HCT116 (cell line): ENCODE measurements at regions not wholly inside any gene's neighbourhood (a gene's known extent, or its start where the extent isn't known, plus 50 kb on each side); places are given as distances from the start of the nearest gene placed in this dataset.

Source experiments
- ATAC-seq: fragments of 200-7000 bp; cut with Tn5 transposase; 2 replicates; pipeline ENCODE4 v1.9.1; 2020; ENCODE audit warnings: mild to moderate bottlenecking, moderate library complexity
- BruUV-seq: library from RNA; stranded (reverse); fragments of 400-500 nt; replicated peaks from 2 replicates; lab custom pipeline; 2021; lab: Mats Ljungman, UMichigan
- CTCF ChIA-PET: fragments of 300-600 bp; sonication (Branson Sonifier 250); formaldehyde crosslinking; loops from one replicate; lab custom pipeline; 2021; ENCODE audit warnings: antibody characterized with exemption; lab: Charles Lee
- POLR2A ChIA-PET: fragments of 300-600, 350-600 bp; sonication (Branson Sonifier 250); formaldehyde crosslinking; loops from one replicate; lab custom pipeline; 2021; ENCODE audit warnings: antibody characterized with exemption; lab: Charles Lee
- RAD21 ChIA-PET, 2 experiments: fragments of 300-600 bp; sonication (Branson Sonifier 250); formaldehyde crosslinking; loops; one replicate each; lab custom pipeline; 2023; ENCODE audit warnings: low total read pairs in 2 of 2; ENCODE audit not compliant: uncharacterized antibody in 2 of 2, unreplicated experiment in 2 of 2, low non-redundant PET in 1 of 2; lab: Charles Lee
- DNase-seq: peaks from one replicate; pipeline ENCODE4 v3.0.0-alpha.2; 2010; ENCODE audit warnings: low read depth, low spot score
- H2AFZ ChIP-seq: fragments of 200-600 bp; shearing (Covaris generic), sonication (generic); 2 replicates; pipeline ENCODE4 v1.6.1; 2017; ENCODE audit warnings: low read depth, mixed run types, mixed read lengths, antibody characterized with exemption, low read length; ENCODE audit not compliant: poor library complexity, severe bottlenecking
- H3K27ac ChIP-seq: 2 replicates; pipeline ENCODE4 v1.5.1; 2012; ENCODE audit warnings: low read depth, low read length
- H3K27me3 ChIP-seq: fragments of 200-600 bp; sonication (generic); 2 replicates; pipeline ENCODE4 v1.6.1; 2016; ENCODE audit warnings: mixed run types, low read length, mixed read lengths; ENCODE audit not compliant: insufficient read depth
- H3K36me3 ChIP-seq, 2 experiments: fragments of 200-500 bp in 1 of 2; fragments of 200-600 bp in 1 of 2; sonication (Bioruptor generic) in 1 of 2; sonication (generic) in 1 of 2; 2 replicates each; pipeline versions ENCODE4 v1.5.1 to v1.6.1; 2014 to 2016; ENCODE audit warnings: low read length in 2 of 2, inconsistent platforms in 1 of 2, mixed read lengths in 1 of 2, mixed run types in 1 of 2; ENCODE audit not compliant: insufficient read depth in 2 of 2, control insufficient read depth in 1 of 2
- H3K4me1 ChIP-seq, 2 experiments: fragments of 200-600 bp in 1 of 2; sonication (generic) in 1 of 2; 2 replicates each; pipeline versions ENCODE4 v1.5.1 to v1.6.1; 2012 to 2017; ENCODE audit warnings: low read length in 2 of 2, inconsistent platforms in 1 of 2, mild to moderate bottlenecking in 1 of 2, mixed read lengths in 1 of 2, mixed run types in 1 of 2, moderate library complexity in 1 of 2; ENCODE audit not compliant: insufficient read depth in 2 of 2, control insufficient read depth in 1 of 2
- H3K4me2 ChIP-seq: fragments of 200-600 bp; sonication (generic); 2 replicates; pipeline ENCODE4 v1.6.1; 2017; ENCODE audit warnings: mixed run types, low read length, mixed read lengths
- H3K4me3 ChIP-seq, 2 experiments: fragments of 200-600 bp in 1 of 2; sonication (generic) in 1 of 2; replicated peaks in 1 of 2; 2 replicates each; pipeline ENCODE4 v1.5.1; 2011 to 2016; ENCODE audit warnings: low read length in 2 of 2, control low read depth in 1 of 2, low read depth in 1 of 2, mild to moderate bottlenecking in 1 of 2, mixed read lengths in 1 of 2, mixed run types in 1 of 2
- H3K79me2 ChIP-seq: fragments of 200-600 bp; sonication (generic); 2 replicates; pipeline ENCODE4 v1.6.1; 2017; ENCODE audit warnings: mild to moderate bottlenecking, mixed run types, low read length, moderate library complexity, mixed read lengths; ENCODE audit not compliant: insufficient read depth
- H3K9ac ChIP-seq: fragments of 200-600 bp; sonication (generic); 2 replicates; pipeline ENCODE4 v1.6.1; 2016; ENCODE audit warnings: low read length, mixed read lengths
- H3K9me2 ChIP-seq: fragments of 200-600 bp; sonication (generic), shearing (Covaris generic); 2 replicates; pipeline ENCODE4 v1.6.1; 2017; ENCODE audit warnings: mixed run types, mild to moderate bottlenecking, moderate library complexity; ENCODE audit not compliant: insufficient read depth
- H3K9me3 ChIP-seq, 2 experiments: fragments of 200-500 bp in 1 of 2; fragments of 200-600 bp in 1 of 2; sonication (Bioruptor generic) in 1 of 2; sonication (generic) in 1 of 2; 2 replicates each; pipeline ENCODE4 v1.6.1; 2014 to 2017; ENCODE audit warnings: low read length in 2 of 2, mixed read lengths in 2 of 2, inconsistent platforms in 1 of 2, low read depth in 1 of 2, mild to moderate bottlenecking in 1 of 2, mixed run types in 1 of 2, moderate library complexity in 1 of 2; ENCODE audit not compliant: control insufficient read depth in 1 of 2, insufficient read depth in 1 of 2
- H4K20me1 ChIP-seq: fragments of 200-600 bp; sonication (generic), shearing (Covaris generic); 2 replicates; pipeline ENCODE4 v1.6.1; 2017; ENCODE audit warnings: mixed run types, mild to moderate bottlenecking, moderate library complexity; ENCODE audit not compliant: insufficient read depth
- ATF3 ChIP-seq: IDR thresholded peaks from 2 replicates; pipeline ENCODE4 v1.6.1; 2012
- CBX3 ChIP-seq: IDR thresholded peaks from 2 replicates; pipeline ENCODE4 v1.6.1; 2012; ENCODE audit warnings: low read depth
- CEBPB ChIP-seq: IDR thresholded peaks from 2 replicates; pipeline ENCODE4 v1.6.1; 2012; ENCODE audit warnings: low read depth
- CTCF ChIP-seq, 3 experiments: fragments of 200-600 bp in 1 of 3; sonication (generic) in 1 of 3; IDR thresholded peaks in 2 of 3; conservative IDR thresholded peaks in 1 of 3; 2 replicates each; pipeline ENCODE4 v1.5.1; 2012 to 2017; ENCODE audit warnings: low read depth in 2 of 3, low read length in 2 of 3, antibody characterized with exemption in 1 of 3, borderline replicate concordance in 1 of 3, control low read depth in 1 of 3, mild to moderate bottlenecking in 1 of 3, mixed read lengths in 1 of 3, mixed run types in 1 of 3, moderate library complexity in 1 of 3; ENCODE audit not compliant: insufficient read depth in 1 of 3
- EGR1 ChIP-seq: IDR thresholded peaks from 2 replicates; pipeline ENCODE4 v1.6.1; 2012; ENCODE audit warnings: low read depth
- ELF1 ChIP-seq: IDR thresholded peaks from 2 replicates; pipeline ENCODE4 v1.6.1; 2012; ENCODE audit warnings: low read depth, borderline replicate concordance
- FOSL1 ChIP-seq: IDR thresholded peaks from 2 replicates; pipeline ENCODE4 v1.6.1; 2012; ENCODE audit warnings: low read depth
- MAX ChIP-seq: IDR thresholded peaks from 2 replicates; pipeline ENCODE4 v1.6.1; 2012
- POLR2AphosphoS5 ChIP-seq: IDR thresholded peaks from 2 replicates; pipeline ENCODE4 v1.6.1; 2011; ENCODE audit warnings: mild to moderate bottlenecking, low read depth, low read length, moderate library complexity
- RAD21 ChIP-seq: IDR thresholded peaks from 2 replicates; pipeline ENCODE4 v1.6.1; 2012; ENCODE audit warnings: low read depth, mild to moderate bottlenecking
- SP1 ChIP-seq: IDR thresholded peaks from 2 replicates; pipeline ENCODE4 v1.6.1; 2012; ENCODE audit warnings: low read depth
- SRF ChIP-seq: IDR thresholded peaks from 2 replicates; pipeline ENCODE4 v1.6.1; 2012; ENCODE audit warnings: low read depth
- TCF7L2 ChIP-seq: IDR thresholded peaks from 2 replicates; pipeline ENCODE4 v1.7.0; 2011; ENCODE audit warnings: borderline replicate concordance, inconsistent platforms; ENCODE audit not compliant: insufficient read depth, insufficient read length; ENCODE audit errors: extremely low read depth
- YY1 ChIP-seq: IDR thresholded peaks from 2 replicates; pipeline ENCODE4 v1.6.1; 2011; ENCODE audit warnings: low read length, low read depth, moderate library complexity, mild to moderate bottlenecking; ENCODE audit not compliant: insufficient replicate concordance; ENCODE audit errors: extremely low read depth
- ZFX ChIP-seq: fragments of 450-650 bp; IDR thresholded peaks from 2 replicates; pipeline ENCODE4 v1.6.1; 2017
- ZNF274 ChIP-seq: fragments of 200-500 bp; sonication (Bioruptor generic); IDR thresholded peaks from 2 replicates; pipeline ENCODE4 v1.6.1; 2014; ENCODE audit warnings: mild to moderate bottlenecking, low read depth, low read length, inconsistent platforms
- intact Hi-C: fragments of 100-400 bp; cut with micrococcal nuclease; formaldehyde crosslinking; loops from 2 replicates; pipeline ENCODE4 v1.10.0; 2022

GRCh38 chr10:56646329-56647111 is 285.5 kb upstream of the ZWINT start:
- H3K9ac ChIP-seq = no peak overlapping the region
- RAD21 ChIA-PET = no interaction called here
- intact Hi-C loops = no loop called here
- TF ChIP-seq MAX = no peak
- no peak overlapping the region for H3K4me2 ChIP-seq
- H2AFZ ChIP-seq = no peak overlapping the region
- no peaks in the 10 kb centered on the region for H3K36me3 ChIP-seq
- ATAC-seq (no peak), DNase-seq (no peak)
- POLR2A ChIA-PET = no interaction called here
- H3K9me2 ChIP-seq = no peaks in the 10 kb centered on the region
- H3K27me3 ChIP-seq = no peaks in the 10 kb centered on the region
- no TSS peak for BruUV-seq
- no peaks in the 10 kb centered on the region for H4K20me1 ChIP-seq
- no peaks in the 10 kb centered on the region for H3K4me1 ChIP-seq
- CTCF ChIA-PET = no interaction called here
- peaks cover 9 to 22% of the 10 kb centered on the region in 2 experiments; a peak in 2 of 4 replicates for H3K9me3 ChIP-seq
- H3K79me2 ChIP-seq = no peaks in the 10 kb centered on the region
- H3K4me3 ChIP-seq = no peak overlapping the region
- H3K27ac ChIP-seq = no peak overlapping the region

- Histone ChIP-seq H3K9me2 (no peaks in the 10 kb centered on the region), H3K27me3 (no peaks in the 10 kb centered on the region), H3K4me2 (no peak overlapping the region), H4K20me1 (no peaks in the 10 kb centered on the region), H3K4me1 (no peaks in the 10 kb centered on the region), H3K79me2 (no peaks in the 10 kb centered on the region), H3K36me3 (no peaks in the 10 kb centered on the region), H3K27ac (no peak overlapping the region), H3K9ac (no peak overlapping the region), H2AFZ (no peak overlapping the region), H3K9me3 (peaks cover 4 to 18% of the 10 kb centered on the region in 2 experiments; a peak in 2 of 4 replicates), H3K4me3 (no peak overlapping the region)
- intact Hi-C loops = no loop called here
- RAD21 ChIA-PET = no interaction called here
- no peak for DNase-seq
- BruUV-seq = no TSS peak
- POLR2A ChIA-PET = no interaction called here
- ATAC-seq = no peak
- CTCF ChIA-PET = no interaction called here
- TF ChIP-seq EGR1 (no peak), POLR2AphosphoS5 (no peak), CTCF (IDR thresholded peaks at IDR 0.05 in 2 of 3, conservative IDR thresholded peaks at IDR 0.05 in 1 of 3; ENCODE audit: borderline replicate concordance in 1 of 3, insufficient read depth in 1 of 3, low read depth in 2 of 3, low read length in 2 of 3) (no peak), ZFX (no peak), YY1 (no peak), ELF1 (no peak), ZNF274 (no peak), CEBPB (no peak), CBX3 (no peak), SP1 (no peak), ATF3 (no peak), TCF7L2 (no peak), RAD21 (no peak), MAX (no peak), SRF (no peak), FOSL1 (no peak)
Measured at GRCh38 chr10:56633876-56634452, 272.9 kb upstream of the ZWINT start.
